Mucosa of descending colon (tissue), 3 donors: ENCODE measurements at regions not wholly inside any gene's neighbourhood (a gene's known extent, or its start where the extent isn't known, plus 50 kb on each side); places are given as distances from the start of the nearest gene placed in this dataset.

Source experiments
- ATAC-seq: fragments of 200-7000 bp; cut with Tn5 transposase; one replicate; pipeline ENCODE4 v1.9.1; 2020; ENCODE audit warnings: mild to moderate bottlenecking, moderate library complexity
- DNase-seq, 3 donors: peaks; one replicate each; pipeline ENCODE4 v3.0.0-alpha.2; 2020
- H3K36me3 ChIP-seq: fragments of 200-600 bp; one replicate; pipeline ENCODE4 v1.8.0; 2021; ENCODE audit warnings: low read depth, mild to moderate bottlenecking
- H3K4me1 ChIP-seq: fragments of 200-600 bp; one replicate; pipeline ENCODE4 v1.8.0; 2021; ENCODE audit warnings: low read depth, mild to moderate bottlenecking
- H3K4me3 ChIP-seq: fragments of 200-600 bp; one replicate; pipeline ENCODE4 v1.8.0; 2021; ENCODE audit warnings: mild to moderate bottlenecking
- H3K9me3 ChIP-seq: fragments of 200-600 bp; one replicate; pipeline ENCODE4 v1.8.0; 2021; ENCODE audit warnings: mild to moderate bottlenecking
- intact Hi-C, 2 donors: fragments of 100-400 bp; cut with DNase I in 1 of 2; cut with micrococcal nuclease in 1 of 2; formaldehyde crosslinking; loops; one replicate each; pipeline versions ENCODE4 v1.11.0 to v1.11.1; 2022; cut with DNase I, micrococcal nuclease
- TF ChIP-seq, protein P1 (sequence below): fragments of 200-600 bp; IDR thresholded peaks from one replicate; pipeline ENCODE4 v1.8.0; 2022; ENCODE audit warnings: antibody characterized with exemption, mild to moderate bottlenecking
- donor health status: DM: no; HTN: no; CAD: no; lungs with moderate emphysema.
- donor health status: DM: no; HTN: no; CAD: no.
- donor health status: DM: no; HTN: yes; CAD: no.

DNA sequence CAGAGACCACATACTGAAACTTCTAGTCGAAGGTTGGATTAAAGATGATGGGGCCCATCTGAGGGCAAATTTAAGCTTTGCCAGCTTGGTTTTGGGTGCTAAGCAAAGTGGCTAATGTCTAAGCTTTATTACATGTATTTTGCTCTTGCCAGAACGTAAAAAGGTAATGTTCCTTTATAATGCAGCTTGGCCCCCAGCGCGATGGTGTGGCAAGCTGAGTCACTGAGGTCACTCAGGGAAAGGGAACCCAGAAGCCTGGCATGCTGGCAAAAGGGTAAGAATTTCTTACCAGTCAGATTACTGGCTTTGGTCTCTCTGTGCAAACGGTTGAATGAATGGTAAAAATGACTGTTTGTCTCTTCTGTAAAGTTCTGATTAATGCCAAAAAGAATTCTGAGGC lies 158.3 kb upstream of the KCND2 start:
- Histone ChIP-seq H3K4me1 (no peaks in the 10 kb centered on the region), H3K9me3 (peaks cover 50% of the 10 kb centered on the region), H3K36me3 (no peaks in the 10 kb centered on the region), H3K4me3 (no peak overlapping the region)
- DNase-seq (no peak), ATAC-seq (no peak)
- TF ChIP-seq, protein P1, sequence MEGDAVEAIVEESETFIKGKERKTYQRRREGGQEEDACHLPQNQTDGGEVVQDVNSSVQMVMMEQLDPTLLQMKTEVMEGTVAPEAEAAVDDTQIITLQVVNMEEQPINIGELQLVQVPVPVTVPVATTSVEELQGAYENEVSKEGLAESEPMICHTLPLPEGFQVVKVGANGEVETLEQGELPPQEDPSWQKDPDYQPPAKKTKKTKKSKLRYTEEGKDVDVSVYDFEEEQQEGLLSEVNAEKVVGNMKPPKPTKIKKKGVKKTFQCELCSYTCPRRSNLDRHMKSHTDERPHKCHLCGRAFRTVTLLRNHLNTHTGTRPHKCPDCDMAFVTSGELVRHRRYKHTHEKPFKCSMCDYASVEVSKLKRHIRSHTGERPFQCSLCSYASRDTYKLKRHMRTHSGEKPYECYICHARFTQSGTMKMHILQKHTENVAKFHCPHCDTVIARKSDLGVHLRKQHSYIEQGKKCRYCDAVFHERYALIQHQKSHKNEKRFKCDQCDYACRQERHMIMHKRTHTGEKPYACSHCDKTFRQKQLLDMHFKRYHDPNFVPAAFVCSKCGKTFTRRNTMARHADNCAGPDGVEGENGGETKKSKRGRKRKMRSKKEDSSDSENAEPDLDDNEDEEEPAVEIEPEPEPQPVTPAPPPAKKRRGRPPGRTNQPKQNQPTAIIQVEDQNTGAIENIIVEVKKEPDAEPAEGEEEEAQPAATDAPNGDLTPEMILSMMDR = no peak
- intact Hi-C loops = no loop called here

DNA sequence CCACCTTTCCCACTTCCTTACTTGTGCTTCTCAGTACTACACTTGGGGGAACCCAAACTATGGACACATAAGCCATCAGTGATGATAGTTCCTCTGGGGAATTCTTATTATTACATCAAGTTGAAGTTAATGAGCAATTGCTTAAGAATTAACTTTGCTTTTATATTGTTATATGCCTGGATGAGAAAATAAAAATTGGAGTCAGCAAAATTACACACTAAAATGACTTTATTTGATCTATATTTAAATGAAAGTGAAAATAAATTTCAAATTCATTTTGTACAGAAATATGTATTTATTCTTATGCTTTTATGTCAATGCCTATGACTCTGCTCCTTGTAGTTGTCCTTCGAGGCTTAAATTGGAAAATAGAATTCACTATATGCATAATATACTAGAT lies 149.4 kb upstream of the KCND2 start:
- H3K4me3 ChIP-seq = no peak overlapping the region
- intact Hi-C loops = no loop called here

DNA sequence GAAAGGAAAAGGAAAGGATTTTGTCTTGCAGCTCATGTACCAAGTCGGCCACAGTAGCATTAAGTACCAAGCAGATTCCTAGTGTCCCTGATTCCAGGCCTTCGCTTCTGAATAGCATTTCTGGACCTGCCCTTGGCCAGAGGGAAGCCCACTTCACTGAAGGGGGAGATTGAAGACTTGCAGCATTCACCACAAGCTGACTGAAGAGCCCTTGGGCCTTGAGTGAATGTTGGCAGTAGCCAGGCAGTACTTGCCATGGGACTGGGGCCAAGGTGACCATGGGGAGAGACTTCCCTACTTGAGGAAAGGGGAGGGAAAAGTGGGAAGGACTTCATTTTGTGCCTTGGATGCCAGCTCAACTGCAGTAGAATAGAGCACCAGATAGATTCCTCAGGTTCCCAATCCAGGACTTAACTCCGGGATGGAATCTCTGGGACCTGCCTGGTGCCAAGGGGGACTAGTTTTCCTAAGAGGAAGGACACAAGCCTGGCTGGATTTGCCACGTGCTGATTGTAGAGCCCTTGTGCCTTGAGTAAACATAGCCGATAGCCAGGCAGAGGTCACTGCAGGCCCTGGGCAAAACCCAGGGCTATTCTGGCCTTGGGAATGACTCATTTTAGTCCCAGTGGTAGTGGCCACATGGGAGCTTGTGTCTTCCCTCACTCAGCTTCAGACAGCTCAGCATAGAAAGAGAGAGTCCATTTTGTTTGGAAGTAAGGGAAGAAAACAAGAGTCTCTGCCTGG lies 141.7 kb upstream of the KCND2 start:
- peaks cover 15% of the 10 kb centered on the region for H3K9me3 ChIP-seq
- no peak for ATAC-seq
- TF ChIP-seq, protein P1 = no peak
- H3K36me3 ChIP-seq = no peaks in the 10 kb centered on the region
- no peaks in the 10 kb centered on the region for H3K4me1 ChIP-seq
- intact Hi-C loops = no loop called here
- no peak overlapping the region for H3K4me3 ChIP-seq
- no peak for DNase-seq

More for the DNA sequence above, 149.4 kb upstream of the KCND2 start:
- DNase-seq (no peak), ATAC-seq (no peak)
- no peaks in the 10 kb centered on the region for H3K4me1 ChIP-seq
- no peaks in the 10 kb centered on the region for H3K36me3 ChIP-seq
- TF ChIP-seq, protein P1 = no peak
- H3K9me3 ChIP-seq = peaks cover 3% of the 10 kb centered on the region

DNA sequence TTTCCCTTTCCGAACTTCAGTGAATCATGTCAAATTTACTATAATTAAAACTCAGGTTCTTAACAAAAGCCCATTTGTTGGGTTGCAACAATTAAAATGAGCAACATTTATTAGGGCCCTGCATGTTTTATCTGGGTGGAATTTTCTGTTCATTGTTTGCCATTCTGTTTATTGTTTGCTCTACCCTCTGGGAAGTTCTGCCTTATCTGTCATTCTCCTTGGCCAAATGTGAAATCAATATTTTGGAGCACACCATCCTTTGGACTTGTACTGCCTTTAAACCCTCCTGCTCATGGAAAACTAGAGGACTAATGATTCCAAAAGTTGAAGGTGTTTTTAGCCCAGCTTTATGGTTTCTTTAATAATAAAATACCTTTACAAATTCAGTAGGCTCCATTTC lies 134.5 kb upstream of the KCND2 start:
- DNase-seq = no peak
- no peak for ATAC-seq
- intact Hi-C loops = no loop called here
- Histone ChIP-seq H3K4me3 (no peak overlapping the region), H3K36me3 (no peaks in the 10 kb centered on the region), H3K4me1 (no peaks in the 10 kb centered on the region), H3K9me3 (no peaks in the 10 kb centered on the region)
- TF ChIP-seq, protein P1 = no peak

DNA sequence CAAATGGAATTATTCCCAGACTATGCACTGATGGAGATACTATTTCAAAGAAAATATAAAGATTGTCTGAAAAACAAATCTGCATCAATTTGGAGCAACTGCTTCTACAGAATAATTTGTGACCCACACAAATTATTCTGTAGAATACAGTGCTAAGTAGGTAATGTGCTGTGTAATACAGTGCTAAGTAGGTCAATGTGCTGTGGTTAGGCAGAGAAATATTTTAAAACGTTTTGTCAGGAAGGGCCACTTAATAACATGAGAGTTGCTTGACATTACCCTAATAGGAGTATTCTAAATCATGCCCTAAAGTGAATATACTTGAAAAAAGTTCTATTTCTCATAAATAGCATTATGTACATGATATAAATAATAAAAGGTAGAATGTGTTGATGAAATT lies 116.5 kb upstream of the KCND2 start:
- intact Hi-C loops = no loop called here
- ATAC-seq (no peak), DNase-seq (no peak)

More for the DNA sequence above, 116.5 kb upstream of the KCND2 start:
- Histone ChIP-seq H3K9me3 (no peaks in the 10 kb centered on the region), H3K36me3 (no peaks in the 10 kb centered on the region), H3K4me3 (no peak overlapping the region), H3K4me1 (no peaks in the 10 kb centered on the region)
- TF ChIP-seq, protein P1 = no peak
